ENCODE measurements at regions not wholly inside any gene's neighbourhood (a gene's known extent, or its start where the extent isn't known, plus 50 kb on each side); places are given as distances from the start of the nearest gene placed in this dataset.

DNA sequence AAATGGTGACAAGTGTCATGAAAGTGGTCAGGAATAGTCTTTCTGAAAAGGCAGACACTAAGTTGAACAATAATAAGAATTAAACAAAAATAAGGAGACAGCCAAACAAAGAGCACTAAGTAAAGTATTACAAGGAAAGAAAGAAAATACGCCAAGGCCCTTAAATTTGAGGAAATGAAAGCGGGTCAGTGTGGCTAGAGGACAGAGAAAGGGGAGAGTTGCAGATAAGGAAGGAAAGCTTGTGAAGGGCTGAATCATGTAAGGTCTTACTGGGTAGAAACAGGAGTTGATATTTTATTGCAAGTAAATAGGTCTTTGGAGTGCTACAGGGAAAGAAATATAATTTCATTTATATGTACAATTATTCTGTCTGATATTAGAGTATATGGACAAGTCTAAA is 732.1 kb downstream of the EPHA7 start:
- Histone ChIP-seq H3K9me2 (replicated peaks; ENCODE audit: low read length) (no peaks in the 10 kb centered on the region), H3K9me3 (ENCODE audit: low read length) (no peaks in the 10 kb centered on the region), H3K36me3 (ENCODE audit: low read depth, low read length) (no peaks in the 10 kb centered on the region), H3K79me2 (ENCODE audit: low read length) (no peaks in the 10 kb centered on the region), H3K4me2 (ENCODE audit: low read length) (no peak overlapping the region), H3K27me3 (ENCODE audit: low read length) (no peaks in the 10 kb centered on the region), H3K9ac (ENCODE audit: low read length) (no peak overlapping the region), H3K4me1 (ENCODE audit: insufficient read depth, low read length) (peaks cover 35% of the 10 kb centered on the region), H2AFZ (ENCODE audit: low read length) (no peak overlapping the region), H3K4me3 (ENCODE audit: low read length) (no peak overlapping the region), H4K20me1 (ENCODE audit: low read length) (no peaks in the 10 kb centered on the region), H3F3A (ENCODE audit: low read length, unreplicated experiment) (no peaks in the 10 kb centered on the region), H3K27ac (ENCODE audit: low read length) (no peak overlapping the region)
- TF ChIP-seq, protein P1, sequence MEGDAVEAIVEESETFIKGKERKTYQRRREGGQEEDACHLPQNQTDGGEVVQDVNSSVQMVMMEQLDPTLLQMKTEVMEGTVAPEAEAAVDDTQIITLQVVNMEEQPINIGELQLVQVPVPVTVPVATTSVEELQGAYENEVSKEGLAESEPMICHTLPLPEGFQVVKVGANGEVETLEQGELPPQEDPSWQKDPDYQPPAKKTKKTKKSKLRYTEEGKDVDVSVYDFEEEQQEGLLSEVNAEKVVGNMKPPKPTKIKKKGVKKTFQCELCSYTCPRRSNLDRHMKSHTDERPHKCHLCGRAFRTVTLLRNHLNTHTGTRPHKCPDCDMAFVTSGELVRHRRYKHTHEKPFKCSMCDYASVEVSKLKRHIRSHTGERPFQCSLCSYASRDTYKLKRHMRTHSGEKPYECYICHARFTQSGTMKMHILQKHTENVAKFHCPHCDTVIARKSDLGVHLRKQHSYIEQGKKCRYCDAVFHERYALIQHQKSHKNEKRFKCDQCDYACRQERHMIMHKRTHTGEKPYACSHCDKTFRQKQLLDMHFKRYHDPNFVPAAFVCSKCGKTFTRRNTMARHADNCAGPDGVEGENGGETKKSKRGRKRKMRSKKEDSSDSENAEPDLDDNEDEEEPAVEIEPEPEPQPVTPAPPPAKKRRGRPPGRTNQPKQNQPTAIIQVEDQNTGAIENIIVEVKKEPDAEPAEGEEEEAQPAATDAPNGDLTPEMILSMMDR (conservative IDR thresholded peaks at IDR 0.05; ENCODE audit: low read depth, low read length), result no peak
- TF ChIP-seq EZH2 (IDR thresholded peaks at IDR 0.05; ENCODE audit: low read length, unreplicated experiment) (no peak), EZH2phosphoT487 (IDR thresholded peaks at IDR 0.05; ENCODE audit: borderline replicate concordance, low read length) (no peak)
- no TSS peak for BruUV-seq (replicated peaks)
- POLR2A ChIA-PET (ENCODE audit: unreplicated experiment), result no interaction called here
- DNase-seq, result no peak
- ATAC-seq, result no peak
- intact Hi-C loops (cut with micrococcal nuclease), result no loop called here
- CTCF ChIA-PET, result no interaction called here

DNA sequence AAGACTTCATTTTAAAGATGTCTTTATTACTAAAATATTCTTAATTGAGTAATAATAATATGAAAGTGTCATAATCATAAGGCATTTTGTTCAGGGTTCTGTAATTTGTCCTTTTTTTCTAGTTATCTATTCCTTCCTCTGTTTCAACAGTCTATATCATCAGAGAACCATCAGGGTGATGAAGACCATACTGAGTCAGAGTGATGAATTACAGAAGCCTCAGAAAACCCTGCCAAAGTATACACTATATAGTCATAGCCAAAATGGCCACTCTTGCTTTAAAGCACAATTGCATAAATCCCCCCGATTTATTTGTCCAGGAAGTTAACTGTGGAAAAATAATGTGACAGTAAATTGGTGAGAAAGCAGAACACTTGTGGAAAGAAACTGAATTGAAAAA is 735.0 kb downstream of the EPHA7 start:
- TF ChIP-seq, protein P1 (conservative IDR thresholded peaks at IDR 0.05; ENCODE audit: low read depth, low read length), result no peak
- no peak for TF ChIP-seq EZH2 (IDR thresholded peaks at IDR 0.05; ENCODE audit: low read length, unreplicated experiment)
- TF ChIP-seq EZH2phosphoT487 (IDR thresholded peaks at IDR 0.05; ENCODE audit: borderline replicate concordance, low read length), result no peak
- Histone ChIP-seq H3F3A (ENCODE audit: low read length, unreplicated experiment) (no peaks in the 10 kb centered on the region), H3K4me1 (ENCODE audit: insufficient read depth, low read length) (peaks cover 26% of the 10 kb centered on the region), H3K27ac (ENCODE audit: low read length) (peak overlapping the region; percentile 31; the same call in 1 of the 2 replicates), H3K27me3 (ENCODE audit: low read length) (no peaks in the 10 kb centered on the region), H4K20me1 (ENCODE audit: low read length) (no peaks in the 10 kb centered on the region), H3K9me2 (replicated peaks; ENCODE audit: low read length) (no peaks in the 10 kb centered on the region), H2AFZ (ENCODE audit: low read length) (no peak overlapping the region), H3K4me3 (ENCODE audit: low read length) (no peak overlapping the region), H3K9ac (ENCODE audit: low read length) (no peak overlapping the region), H3K4me2 (ENCODE audit: low read length) (no peak overlapping the region), H3K36me3 (ENCODE audit: low read depth, low read length) (no peaks in the 10 kb centered on the region), H3K79me2 (ENCODE audit: low read length) (no peaks in the 10 kb centered on the region), H3K9me3 (ENCODE audit: low read length) (no peaks in the 10 kb centered on the region)
- ATAC-seq (peak; percentile 67), DNase-seq (peak; percentile 66)
- POLR2A ChIA-PET (ENCODE audit: unreplicated experiment), result no interaction called here
- no TSS peak for BruUV-seq (replicated peaks)
- intact Hi-C loops (cut with micrococcal nuclease), result loop anchor here (5.0 kb wide), 1 partner anchor 93 kb away; no protein-coding TSS in a partner anchor
- CTCF ChIA-PET, result no interaction called here

DNA sequence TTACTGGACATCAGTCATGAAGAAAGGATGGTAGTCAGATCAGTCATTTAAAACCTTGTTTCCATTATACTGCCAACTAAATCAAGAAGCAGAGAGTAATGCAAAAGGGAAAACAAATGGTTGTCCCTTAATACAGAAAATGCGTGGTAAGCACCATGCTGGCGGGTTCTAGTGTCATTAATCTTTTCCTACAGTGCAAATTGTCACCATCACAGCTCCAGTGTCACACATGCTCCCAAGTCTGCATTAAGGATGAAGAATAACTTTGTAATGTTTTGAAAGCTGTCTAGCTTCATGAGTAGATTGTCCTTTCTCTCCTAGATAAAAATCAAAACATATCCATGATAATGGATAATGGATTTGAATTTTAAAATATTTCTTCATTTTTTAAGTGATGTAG is 735.6 kb downstream of the EPHA7 start:
- CTCF ChIA-PET, result no interaction called here

More for the DNA sequence above, 735.6 kb downstream of the EPHA7 start:
- Histone ChIP-seq H3K27me3 (ENCODE audit: low read length) (no peaks in the 10 kb centered on the region), H4K20me1 (ENCODE audit: low read length) (no peaks in the 10 kb centered on the region), H3K9me2 (replicated peaks; ENCODE audit: low read length) (no peaks in the 10 kb centered on the region), H3K27ac (ENCODE audit: low read length) (no peak overlapping the region), H3K9ac (ENCODE audit: low read length) (no peak overlapping the region), H3K79me2 (ENCODE audit: low read length) (no peaks in the 10 kb centered on the region), H3K4me2 (ENCODE audit: low read length) (no peak overlapping the region), H3K9me3 (ENCODE audit: low read length) (no peaks in the 10 kb centered on the region), H3K4me1 (ENCODE audit: insufficient read depth, low read length) (peaks cover 26% of the 10 kb centered on the region), H3K4me3 (ENCODE audit: low read length) (no peak overlapping the region), H3K36me3 (ENCODE audit: low read depth, low read length) (no peaks in the 10 kb centered on the region), H2AFZ (ENCODE audit: low read length) (no peak overlapping the region), H3F3A (ENCODE audit: low read length, unreplicated experiment) (no peaks in the 10 kb centered on the region)
- DNase-seq (no peak), ATAC-seq (no peak)
- intact Hi-C loops (cut with micrococcal nuclease), result loop anchor here (5.0 kb wide), 1 partner anchor 94 kb away; no protein-coding TSS in a partner anchor
- BruUV-seq (replicated peaks), result no TSS peak
- POLR2A ChIA-PET (ENCODE audit: unreplicated experiment), result no interaction called here
- TF ChIP-seq EZH2 (IDR thresholded peaks at IDR 0.05; ENCODE audit: low read length, unreplicated experiment) (no peak), EZH2phosphoT487 (IDR thresholded peaks at IDR 0.05; ENCODE audit: borderline replicate concordance, low read length) (no peak)
- TF ChIP-seq, protein P1 (conservative IDR thresholded peaks at IDR 0.05; ENCODE audit: low read depth, low read length), result no peak

Measured in PC-3 (cell line).